ENCODE measurements at regions not wholly inside any gene's neighbourhood (a gene's known extent, or its start where the extent isn't known, plus 50 kb on each side); places are given as distances from the start of the nearest gene placed in this dataset.

GRCh38 chr14:22513066-22513812 lies 75.8 kb downstream of the DAD1 start:
- Histone ChIP-seq H3K4me3 (ENCODE audit: low read depth, low read length) (no peak overlapping the region), H3K4me1 (ENCODE audit: insufficient read depth) (peaks cover 1% of the 10 kb centered on the region), H3K36me3 (ENCODE audit: insufficient read depth) (no peaks in the 10 kb centered on the region), H3K27ac (ENCODE audit: low read depth) (no peak overlapping the region)
- whole genome bisulfite sequencing = 32% methylated on average over 3 of the region's 3 CpGs
- no peak for DNase-seq (ENCODE audit: extremely low spot score)

DNA sequence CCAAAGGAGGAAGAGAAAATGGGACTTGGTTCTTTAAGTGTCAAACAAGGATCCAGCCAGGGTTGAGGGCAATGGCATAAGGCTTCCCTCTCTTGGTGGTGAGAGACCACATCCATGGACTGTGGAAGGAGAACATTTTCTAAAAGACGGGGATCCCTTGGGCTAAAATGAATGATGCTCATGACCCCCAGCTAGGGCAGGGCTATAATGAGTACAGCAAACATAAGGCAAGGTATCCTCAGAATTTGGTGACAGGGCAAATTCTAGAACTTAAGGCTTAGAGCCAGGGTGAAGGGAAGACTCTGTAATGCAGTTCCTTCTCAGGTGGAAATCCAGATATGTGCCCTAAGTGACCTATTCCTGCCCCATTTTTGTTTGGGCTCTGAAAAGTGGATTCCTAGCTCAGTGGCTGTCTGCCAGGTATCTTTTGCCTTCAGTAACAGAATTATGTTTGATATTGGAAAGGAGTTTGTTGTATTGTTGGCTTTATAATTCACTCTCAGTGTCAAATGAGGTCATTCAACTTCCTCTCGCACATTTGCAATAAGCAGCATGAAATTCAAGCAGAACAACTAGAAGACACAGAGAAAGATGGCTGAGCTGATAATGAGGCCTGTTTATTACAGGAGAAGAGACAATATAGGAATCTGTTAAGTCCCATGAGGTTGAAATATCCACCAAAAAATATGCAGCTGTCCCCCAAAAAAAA lies 76.8 kb downstream of the DAD1 start:
- no peak overlapping the region for H3K27ac ChIP-seq (ENCODE audit: low read depth)
- WGBS = 64% methylated on average over 2 of the region's 2 CpGs
- H3K4me1 ChIP-seq (ENCODE audit: insufficient read depth) = peaks cover 1% of the 10 kb centered on the region
- DNase-seq (ENCODE audit: extremely low spot score) = no peak
- H3K4me3 ChIP-seq (ENCODE audit: low read depth, low read length) = no peak overlapping the region
- H3K36me3 ChIP-seq (ENCODE audit: insufficient read depth) = no peaks in the 10 kb centered on the region

DNA sequence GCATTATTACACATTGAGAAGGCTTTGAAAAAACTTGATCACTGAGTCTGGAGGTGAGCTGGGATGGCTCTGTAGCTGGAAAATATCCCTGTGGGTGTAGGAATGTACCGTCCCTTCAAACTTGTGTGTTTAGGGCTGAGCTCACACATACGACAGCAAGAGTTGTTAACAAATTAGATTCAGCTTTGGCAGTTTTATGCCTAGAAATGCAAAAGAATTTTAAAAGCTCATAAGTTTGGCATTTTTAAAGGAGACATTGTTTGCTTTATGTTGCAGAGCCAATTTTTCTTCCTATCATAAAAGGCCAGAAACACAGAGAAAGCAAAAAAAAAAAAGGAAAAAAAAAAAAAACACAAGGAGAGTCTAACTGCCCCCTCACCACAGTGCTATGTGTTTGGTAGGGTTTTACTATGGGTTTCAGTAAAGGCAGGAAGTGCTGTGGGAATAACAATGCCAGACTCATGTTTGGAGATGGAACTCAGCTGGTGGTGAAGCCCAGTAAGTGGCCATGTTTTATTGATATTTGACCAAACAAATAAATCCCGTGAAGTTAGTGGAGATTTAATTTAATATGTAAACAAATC lies 78.4 kb downstream of the DAD1 start:
- Histone ChIP-seq H3K36me3 (ENCODE audit: insufficient read depth) (no peaks in the 10 kb centered on the region), H3K27ac (ENCODE audit: low read depth) (no peak overlapping the region), H3K4me3 (ENCODE audit: low read depth, low read length) (no peak overlapping the region), H3K4me1 (ENCODE audit: insufficient read depth) (peaks cover 1% of the 10 kb centered on the region)
- DNase-seq (ENCODE audit: extremely low spot score) = no peak
- 25% methylated on average over 3 of the region's 3 CpGs for WGBS

GRCh38 chr14:22509751-22510300 lies 79.2 kb downstream of the DAD1 start:
- Histone ChIP-seq H3K27ac (ENCODE audit: low read depth) (no peak overlapping the region), H3K4me3 (ENCODE audit: low read depth, low read length) (no peak overlapping the region), H3K4me1 (ENCODE audit: insufficient read depth) (peaks cover 1% of the 10 kb centered on the region), H3K36me3 (ENCODE audit: insufficient read depth) (no peaks in the 10 kb centered on the region)
- no peak for DNase-seq (ENCODE audit: extremely low spot score)
- 54% methylated on average over 5 of the region's 5 CpGs for WGBS

DNA sequence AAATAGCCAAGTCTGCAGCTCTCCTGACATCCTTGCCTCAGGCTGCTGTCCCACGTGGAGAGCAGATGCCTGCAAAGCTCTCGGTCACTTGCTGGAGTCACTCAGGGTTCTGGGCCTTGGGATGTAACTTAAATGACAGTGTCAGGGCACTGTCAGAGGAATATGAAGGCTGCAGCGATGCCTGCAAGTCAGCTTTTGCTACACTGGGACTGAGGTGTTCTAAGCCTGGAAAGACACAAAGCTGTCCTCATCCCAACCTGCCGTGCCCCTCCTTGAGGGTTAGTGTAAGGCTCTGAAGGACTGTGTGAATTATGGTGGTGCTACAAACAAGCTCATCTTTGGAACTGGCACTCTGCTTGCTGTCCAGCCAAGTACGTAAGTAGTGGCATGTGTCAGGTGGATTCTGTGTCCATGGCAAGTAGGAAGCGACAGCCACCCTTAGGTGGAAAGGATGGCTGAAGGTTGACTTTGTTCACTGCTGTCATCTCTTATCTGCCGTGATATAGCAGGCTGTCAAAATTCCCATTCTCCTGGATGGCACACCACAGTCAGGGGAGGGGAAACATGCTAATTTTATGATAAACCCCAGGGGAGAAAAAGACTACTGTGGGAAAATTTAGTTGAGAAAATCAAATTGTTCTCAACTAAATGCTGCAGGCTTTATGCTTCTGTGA lies 79.9 kb downstream of the DAD1 start:
- 83% methylated on average over 7 of the region's 7 CpGs for WGBS
- peaks cover 1% of the 10 kb centered on the region for H3K4me1 ChIP-seq (ENCODE audit: insufficient read depth)
- H3K27ac ChIP-seq (ENCODE audit: low read depth) = no peak overlapping the region
- DNase-seq (ENCODE audit: extremely low spot score) = no peak
- no peak overlapping the region for H3K4me3 ChIP-seq (ENCODE audit: low read depth, low read length)
- H3K36me3 ChIP-seq (ENCODE audit: insufficient read depth) = no peaks in the 10 kb centered on the region

DNA sequence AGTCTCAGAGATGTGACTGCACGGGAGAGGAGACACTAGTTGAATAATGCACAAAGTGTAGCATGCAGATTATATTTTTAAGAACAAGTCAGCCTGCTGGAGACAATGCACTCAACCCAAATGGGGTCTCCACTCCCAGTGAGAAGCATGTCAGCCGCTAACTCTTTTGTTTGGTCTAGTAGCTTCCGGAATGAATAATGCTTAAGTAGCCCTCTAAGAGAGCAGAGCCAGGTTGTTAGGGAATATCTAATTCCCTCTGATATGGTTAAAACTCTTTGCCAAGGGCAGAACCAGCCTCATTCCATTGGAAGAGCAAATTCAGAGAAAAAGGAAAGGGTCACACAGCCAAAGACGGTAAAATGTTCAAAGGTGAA lies 80.4 kb downstream of the DAD1 start:
- WGBS = 73% methylated on average over 4 of the region's 4 CpGs
- H3K27ac ChIP-seq (ENCODE audit: low read depth) = no peak overlapping the region
- no peak for DNase-seq (ENCODE audit: extremely low spot score)
- peaks cover 1% of the 10 kb centered on the region for H3K4me1 ChIP-seq (ENCODE audit: insufficient read depth)
- H3K36me3 ChIP-seq (ENCODE audit: insufficient read depth) = no peaks in the 10 kb centered on the region
- H3K4me3 ChIP-seq (ENCODE audit: low read depth, low read length) = no peak overlapping the region

DNA sequence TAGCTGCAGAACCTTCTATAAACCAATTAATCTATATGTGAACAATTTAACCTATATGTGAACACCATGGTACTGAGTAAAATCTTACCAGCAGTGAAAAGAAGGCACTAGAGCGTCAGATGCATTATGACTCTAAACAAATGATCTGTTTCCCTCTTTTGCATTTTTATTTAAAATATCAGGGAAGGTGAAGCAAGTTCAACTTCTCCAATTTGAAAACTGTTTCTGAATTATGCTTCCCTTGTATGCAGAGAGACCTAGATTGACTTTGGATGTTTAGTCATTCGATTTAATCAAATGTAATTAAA lies 80.9 kb downstream of the DAD1 start:
- no peak for DNase-seq (ENCODE audit: extremely low spot score)
- Histone ChIP-seq H3K4me3 (ENCODE audit: low read depth, low read length) (no peak overlapping the region), H3K4me1 (ENCODE audit: insufficient read depth) (peaks cover 1% of the 10 kb centered on the region), H3K27ac (ENCODE audit: low read depth) (no peak overlapping the region), H3K36me3 (ENCODE audit: insufficient read depth) (no peaks in the 10 kb centered on the region)
- 74% methylated on average over 2 of the region's 2 CpGs for WGBS

DNA sequence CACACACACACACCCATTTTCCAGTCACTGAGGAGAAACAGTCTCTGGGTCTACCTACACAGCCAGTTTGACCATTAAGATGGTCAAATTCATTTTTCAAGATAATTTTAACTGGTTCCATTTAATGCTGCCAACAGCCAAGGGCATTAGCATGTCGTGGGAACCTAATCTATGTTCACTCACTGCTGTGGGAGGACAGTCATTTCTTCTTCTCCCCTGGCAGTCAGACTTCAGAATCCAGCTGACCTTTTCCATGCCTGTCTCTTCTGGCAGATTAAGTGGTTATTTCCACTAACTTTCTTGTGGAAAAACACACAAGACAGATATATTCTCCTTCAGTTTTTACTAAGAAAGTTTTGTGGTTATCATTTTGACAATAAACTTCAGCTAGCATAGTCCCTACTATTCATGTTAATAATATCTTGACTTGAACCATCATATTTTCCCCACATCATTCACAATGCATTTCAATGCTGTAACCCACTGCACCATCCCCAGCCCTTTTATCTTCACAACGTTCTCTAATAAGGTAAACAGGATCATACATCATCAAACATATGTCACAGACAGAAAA lies 82.2 kb downstream of the DAD1 start:
- H3K4me3 ChIP-seq (ENCODE audit: low read depth, low read length) = no peak overlapping the region
- 55% methylated on average over 2 of the region's 2 CpGs for WGBS
- DNase-seq (ENCODE audit: extremely low spot score) = no peak
- no peak overlapping the region for H3K27ac ChIP-seq (ENCODE audit: low read depth)
- H3K36me3 ChIP-seq (ENCODE audit: insufficient read depth) = no peaks in the 10 kb centered on the region
- H3K4me1 ChIP-seq (ENCODE audit: insufficient read depth) = no peaks in the 10 kb centered on the region

DNA sequence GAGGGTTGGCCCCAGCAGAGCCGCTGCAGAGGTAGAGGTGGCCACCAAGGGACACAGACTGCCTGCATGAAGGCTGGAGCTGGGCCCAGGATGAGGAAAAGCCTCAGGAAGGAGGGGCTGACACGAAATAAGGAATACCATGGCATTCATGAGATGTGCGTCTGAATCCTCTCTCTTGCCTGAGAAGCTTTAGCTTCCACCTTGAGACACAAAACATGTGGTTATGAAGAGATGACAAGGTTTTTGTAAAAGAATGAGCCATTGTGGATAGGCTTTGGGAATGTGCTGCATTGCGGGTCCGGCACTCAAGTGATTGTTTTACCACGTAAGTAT lies 82.7 kb downstream of the DAD1 start:
- no peak for DNase-seq (ENCODE audit: extremely low spot score)
- H3K36me3 ChIP-seq (ENCODE audit: insufficient read depth) = no peaks in the 10 kb centered on the region
- no peaks in the 10 kb centered on the region for H3K4me1 ChIP-seq (ENCODE audit: insufficient read depth)
- H3K27ac ChIP-seq (ENCODE audit: low read depth) = no peak overlapping the region
- WGBS = 88% methylated on average over 6 of the region's 6 CpGs
- no peak overlapping the region for H3K4me3 ChIP-seq (ENCODE audit: low read depth, low read length)

GRCh38 chr14:22505697-22506377 lies 83.2 kb downstream of the DAD1 start:
- Histone ChIP-seq H3K4me3 (ENCODE audit: low read depth, low read length) (no peak overlapping the region), H3K36me3 (ENCODE audit: insufficient read depth) (no peaks in the 10 kb centered on the region), H3K4me1 (ENCODE audit: insufficient read depth) (no peaks in the 10 kb centered on the region), H3K27ac (ENCODE audit: low read depth) (no peak overlapping the region)
- no peak for DNase-seq (ENCODE audit: extremely low spot score)
- 74% methylated on average over 8 of the region's 8 CpGs for WGBS

DNA sequence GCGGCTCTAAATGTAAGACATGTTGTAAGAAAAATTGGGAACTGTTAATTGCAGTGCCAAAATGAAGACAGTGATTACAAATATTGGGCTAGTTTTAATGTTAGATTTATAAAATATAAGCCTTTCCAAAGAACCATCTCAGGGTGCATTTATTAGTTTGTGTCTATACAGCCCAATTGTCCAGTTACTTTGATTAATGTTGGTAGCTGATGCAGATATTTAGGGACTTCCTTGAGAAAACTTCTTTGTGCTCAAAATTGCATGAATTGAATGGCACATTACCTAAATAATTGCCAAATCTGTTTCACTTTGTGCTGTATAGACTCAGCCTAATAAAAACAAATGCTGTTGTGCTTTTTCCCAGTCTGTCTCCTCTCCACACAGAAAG lies 83.7 kb downstream of the DAD1 start:
- Histone ChIP-seq H3K27ac (ENCODE audit: low read depth) (no peak overlapping the region), H3K4me3 (ENCODE audit: low read depth, low read length) (no peak overlapping the region), H3K4me1 (ENCODE audit: insufficient read depth) (no peaks in the 10 kb centered on the region), H3K36me3 (ENCODE audit: insufficient read depth) (no peaks in the 10 kb centered on the region)
- WGBS = 97% methylated on average over 1 of the region's 1 CpG
- DNase-seq (ENCODE audit: extremely low spot score) = no peak

- H3K27ac ChIP-seq (ENCODE audit: low read depth) = no peak overlapping the region
- H3K4me1 ChIP-seq (ENCODE audit: insufficient read depth) = no peaks in the 10 kb centered on the region
- no peak for DNase-seq (ENCODE audit: extremely low spot score)
- H3K4me3 ChIP-seq (ENCODE audit: low read depth, low read length) = no peak overlapping the region
- no peaks in the 10 kb centered on the region for H3K36me3 ChIP-seq (ENCODE audit: insufficient read depth)
- WGBS = 40% methylated on average over 6 of the region's 6 CpGs
Observed at GRCh38 chr14:22502551-22502950, 86.5 kb downstream of the DAD1 start.

GRCh38 chr14:22502007-22502406 lies 87.0 kb downstream of the DAD1 start:
- DNase-seq (ENCODE audit: extremely low spot score) = no peak
- Histone ChIP-seq H3K4me1 (ENCODE audit: insufficient read depth) (no peaks in the 10 kb centered on the region), H3K27ac (ENCODE audit: low read depth) (peak overlapping the region; percentile 81), H3K4me3 (ENCODE audit: low read depth, low read length) (no peak overlapping the region), H3K36me3 (ENCODE audit: insufficient read depth) (no peaks in the 10 kb centered on the region)
- WGBS = 39% methylated on average over 10 of the region's 10 CpGs

All from urinary bladder (tissue), 3 donors.